AG09319 (cell line): ENCODE measurements at regions not wholly inside any gene's neighbourhood (a gene's known extent, or its start where the extent isn't known, plus 50 kb on each side); places are given as distances from the start of the nearest gene placed in this dataset.

Experiments
- DNase-seq: peaks from one replicate; pipeline ENCODE4 v3.0.0-alpha.2; 2010; ENCODE audit warnings: low read depth; ENCODE audit errors: extremely low read depth
- TF ChIP-seq, protein P1 (sequence below): IDR thresholded peaks from 2 replicates; pipeline ENCODE4 v1.5.1; 2011; ENCODE audit warnings: low read depth, mild to moderate bottlenecking, inconsistent platforms, low read length, moderate library complexity

DNA sequence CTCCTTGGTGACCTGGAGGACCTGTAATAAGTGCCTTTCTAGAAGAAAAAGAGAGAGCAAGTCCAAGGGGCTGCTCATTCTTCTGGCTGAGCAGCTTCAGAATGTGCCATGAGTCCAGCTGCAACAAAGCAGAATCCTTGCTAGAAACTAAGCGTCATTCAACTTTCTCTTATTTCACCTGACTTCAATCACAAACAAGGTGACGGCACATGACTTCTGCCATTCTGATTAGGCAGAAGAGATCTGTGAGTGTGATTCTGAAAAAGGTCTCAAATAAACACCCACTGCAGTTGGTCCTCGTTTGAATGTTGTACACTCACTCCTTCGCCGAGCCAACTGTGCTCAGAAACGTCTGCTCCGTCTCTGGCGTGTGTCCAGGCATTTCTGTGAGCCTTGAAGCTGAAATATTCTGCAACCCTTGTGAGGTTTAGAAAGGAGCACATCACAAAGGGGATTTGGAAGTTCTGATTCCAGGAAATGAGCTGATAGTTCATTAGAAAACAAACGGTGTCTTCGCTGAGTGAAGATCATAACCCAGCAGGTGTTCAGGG lies 623.8 kb upstream of the KIRREL3 start:
- DNase-seq: no peak
- TF ChIP-seq, protein P1, sequence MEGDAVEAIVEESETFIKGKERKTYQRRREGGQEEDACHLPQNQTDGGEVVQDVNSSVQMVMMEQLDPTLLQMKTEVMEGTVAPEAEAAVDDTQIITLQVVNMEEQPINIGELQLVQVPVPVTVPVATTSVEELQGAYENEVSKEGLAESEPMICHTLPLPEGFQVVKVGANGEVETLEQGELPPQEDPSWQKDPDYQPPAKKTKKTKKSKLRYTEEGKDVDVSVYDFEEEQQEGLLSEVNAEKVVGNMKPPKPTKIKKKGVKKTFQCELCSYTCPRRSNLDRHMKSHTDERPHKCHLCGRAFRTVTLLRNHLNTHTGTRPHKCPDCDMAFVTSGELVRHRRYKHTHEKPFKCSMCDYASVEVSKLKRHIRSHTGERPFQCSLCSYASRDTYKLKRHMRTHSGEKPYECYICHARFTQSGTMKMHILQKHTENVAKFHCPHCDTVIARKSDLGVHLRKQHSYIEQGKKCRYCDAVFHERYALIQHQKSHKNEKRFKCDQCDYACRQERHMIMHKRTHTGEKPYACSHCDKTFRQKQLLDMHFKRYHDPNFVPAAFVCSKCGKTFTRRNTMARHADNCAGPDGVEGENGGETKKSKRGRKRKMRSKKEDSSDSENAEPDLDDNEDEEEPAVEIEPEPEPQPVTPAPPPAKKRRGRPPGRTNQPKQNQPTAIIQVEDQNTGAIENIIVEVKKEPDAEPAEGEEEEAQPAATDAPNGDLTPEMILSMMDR: no peak

DNA sequence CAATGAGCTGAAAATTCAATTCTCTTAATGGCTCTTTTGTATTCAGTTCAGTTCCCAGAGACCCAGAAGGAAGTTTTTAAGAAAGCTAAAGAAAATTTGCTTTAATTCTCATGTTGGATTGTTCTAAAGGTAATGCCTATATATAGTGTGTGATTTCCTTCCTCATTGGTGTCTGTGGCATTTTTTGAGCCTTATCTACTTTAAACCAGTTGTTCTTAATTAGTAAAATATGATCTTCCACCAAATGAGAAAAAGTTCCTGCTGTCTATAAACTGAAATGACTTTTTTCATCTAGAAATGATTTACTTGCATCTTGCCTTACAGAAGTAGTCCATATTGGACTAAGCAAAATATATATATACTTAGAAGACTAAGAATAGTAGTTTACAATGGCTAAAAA lies 622.1 kb upstream of the KIRREL3 start:
- TF ChIP-seq, protein P1: no peak
- DNase-seq: no peak

DNA sequence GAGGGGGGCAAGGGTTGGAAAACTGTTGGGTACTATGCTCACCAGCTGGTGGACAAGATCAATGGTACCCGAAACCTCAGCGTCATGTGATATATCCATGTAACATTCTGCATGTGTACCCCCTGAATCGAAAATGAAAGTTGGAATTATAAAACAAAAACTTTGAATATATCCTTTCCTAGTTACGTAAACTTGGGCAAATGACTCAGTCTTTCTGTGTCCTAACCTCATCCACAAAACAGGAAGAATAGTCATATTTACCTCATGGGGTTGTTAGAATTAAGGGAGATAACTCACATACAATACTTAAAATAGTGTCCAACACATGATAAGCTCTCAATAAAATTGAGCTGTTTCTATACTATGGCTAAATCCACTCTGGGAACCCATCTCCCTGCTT lies 620.1 kb upstream of the KIRREL3 start:
- no peak for DNase-seq
- TF ChIP-seq, protein P1: no peak

DNA sequence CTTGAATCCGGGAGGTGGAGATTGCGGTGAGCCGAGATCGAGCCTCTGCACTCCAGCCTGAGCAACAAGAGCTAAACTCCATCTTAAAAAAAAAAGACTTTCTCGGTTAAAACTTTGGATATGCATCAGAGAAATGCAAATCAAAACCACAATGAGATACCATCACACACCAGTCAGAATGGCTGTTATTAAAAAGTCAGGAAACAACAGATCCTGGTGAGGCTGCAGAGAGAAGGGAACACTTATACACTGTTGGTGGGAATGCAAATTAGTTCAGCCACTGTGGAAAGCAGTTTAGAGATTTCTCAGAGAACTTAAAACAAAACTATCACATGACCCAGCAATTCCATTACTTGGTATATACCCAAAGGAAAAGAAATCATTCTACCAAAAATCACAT lies 619.4 kb upstream of the KIRREL3 start:
- no peak for DNase-seq
- TF ChIP-seq, protein P1: no peak

DNA sequence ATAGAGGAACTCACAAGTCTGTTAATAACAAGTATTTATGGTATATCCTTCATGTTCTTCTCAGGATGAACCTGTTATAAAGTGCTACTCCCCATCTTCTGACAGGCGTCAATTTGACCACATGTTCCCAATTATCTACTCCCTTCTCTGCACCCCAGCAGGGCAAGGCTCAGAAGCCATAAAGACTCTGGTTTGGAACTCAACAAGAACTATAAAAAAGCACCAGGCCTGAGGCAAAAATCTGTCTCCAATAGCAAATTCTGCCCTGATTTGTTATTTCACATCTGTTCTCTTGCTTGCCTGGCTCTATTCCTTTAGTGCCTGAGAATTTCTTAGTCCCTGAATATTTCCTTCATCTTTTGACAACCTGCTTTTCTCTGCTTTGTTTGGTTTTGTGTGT lies 618.2 kb upstream of the KIRREL3 start:
- TF ChIP-seq, protein P1: no peak
- no peak for DNase-seq

DNA sequence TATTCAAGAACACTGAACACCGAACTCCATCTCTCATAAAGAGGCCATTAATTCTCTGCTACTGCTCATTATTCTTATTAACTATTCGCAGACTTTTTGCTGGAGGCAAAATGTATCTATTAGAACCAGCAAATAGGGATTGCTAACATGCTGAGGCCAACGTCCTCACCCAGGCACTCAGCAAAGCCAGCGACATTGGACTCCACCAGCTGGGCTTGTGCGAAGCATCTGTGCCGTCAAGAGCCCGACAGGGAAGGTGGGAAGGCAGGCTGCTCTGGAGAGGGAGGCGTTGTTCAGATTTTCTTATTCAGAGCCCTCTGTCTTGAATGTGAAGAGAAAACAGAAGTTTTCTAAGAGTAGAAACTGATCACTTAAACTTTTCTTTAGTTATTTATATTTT lies 615.6 kb upstream of the KIRREL3 start:
- DNase-seq: no peak
- TF ChIP-seq, protein P1: no peak

DNA sequence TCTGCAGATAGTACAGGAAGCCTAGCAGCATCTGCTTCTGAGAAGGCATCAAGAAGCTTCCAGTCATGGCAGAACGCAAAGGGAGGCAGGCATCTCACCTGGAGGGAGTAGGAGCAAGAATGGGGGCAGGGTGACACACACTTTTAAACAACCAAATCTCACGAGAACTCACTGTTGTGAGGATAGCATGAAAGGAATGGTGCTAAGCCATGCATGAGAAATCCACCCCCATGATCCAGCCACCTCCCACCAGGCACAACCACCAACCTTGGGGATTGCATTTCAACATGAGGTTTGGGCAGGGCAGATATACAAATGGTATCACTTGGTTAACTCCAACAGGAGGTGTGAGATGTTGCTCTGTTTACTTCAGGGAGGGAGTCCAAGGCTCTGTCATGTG lies 612.0 kb upstream of the KIRREL3 start:
- DNase-seq: no peak
- TF ChIP-seq, protein P1: no peak
